ENCODE measurements at regions not wholly inside any gene's neighbourhood (a gene's known extent, or its start where the extent isn't known, plus 50 kb on each side); places are given as distances from the start of the nearest gene placed in this dataset.
"Not testable (repeated sequence)": the region's sequence is repeated elsewhere in the genome, so short reads cannot be mapped to it uniquely, and the experiment has no call there.

- TF ChIP-seq CTCF, POLR2AphosphoS5, POLR2A (IDR thresholded peaks at IDR 0.05): not testable (repeated sequence)
Measured at GRCh38 chr17:70381916-70382315, 212.6 kb downstream of the KCNJ2 start.

Measured in stomach (tissue), 4 donors.